Dedifferentiated amniotic fluid mesenchymal stem cell (primary cell): ENCODE measurements at regions not wholly inside any gene's neighbourhood (a gene's known extent, or its start where the extent isn't known, plus 50 kb on each side); places are given as distances from the start of the nearest gene placed in this dataset.

Experiments
- DNase-seq: peaks from one replicate; pipeline ENCODE4 v3.0.0-alpha.2; 2016; ENCODE audit errors: extremely low spot score

- no peak for DNase-seq
Observed at GRCh38 chr1:59022799-59023198, 239.0 kb upstream of the JUN start.

GRCh38 chr1:59025201-59025600 is 241.4 kb upstream of the JUN start:
- DNase-seq = no peak

- no peak for DNase-seq
Observed at GRCh38 chr1:59025898-59026426, 242.1 kb upstream of the JUN start.

DNA sequence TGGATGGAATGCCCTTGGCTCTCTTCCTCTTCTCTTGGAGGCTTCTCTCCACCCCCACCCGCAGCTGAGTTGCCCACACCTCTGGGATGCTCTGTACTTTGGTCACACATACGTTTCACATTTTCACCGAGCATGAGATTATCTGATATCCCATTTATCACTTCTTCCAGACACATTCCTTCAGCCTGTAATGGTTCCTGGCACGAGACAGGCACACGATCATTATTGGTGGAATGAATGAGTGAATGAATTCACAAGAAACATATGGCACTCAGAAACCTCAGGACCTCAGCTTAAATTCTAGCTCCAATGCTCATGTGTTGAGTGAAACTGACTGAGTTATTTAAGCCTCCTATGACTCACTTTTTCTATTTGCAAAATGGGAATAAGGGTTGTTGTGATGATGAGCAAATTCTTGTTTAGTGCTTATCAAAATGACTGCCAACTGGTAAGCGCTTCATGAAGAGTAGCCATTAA is 242.7 kb upstream of the JUN start:
- no peak for DNase-seq

GRCh38 chr1:59027177-59027576 is 243.3 kb upstream of the JUN start:
- DNase-seq = no peak

GRCh38 chr1:59028048-59028447 is 244.2 kb upstream of the JUN start:
- DNase-seq = no peak

DNA sequence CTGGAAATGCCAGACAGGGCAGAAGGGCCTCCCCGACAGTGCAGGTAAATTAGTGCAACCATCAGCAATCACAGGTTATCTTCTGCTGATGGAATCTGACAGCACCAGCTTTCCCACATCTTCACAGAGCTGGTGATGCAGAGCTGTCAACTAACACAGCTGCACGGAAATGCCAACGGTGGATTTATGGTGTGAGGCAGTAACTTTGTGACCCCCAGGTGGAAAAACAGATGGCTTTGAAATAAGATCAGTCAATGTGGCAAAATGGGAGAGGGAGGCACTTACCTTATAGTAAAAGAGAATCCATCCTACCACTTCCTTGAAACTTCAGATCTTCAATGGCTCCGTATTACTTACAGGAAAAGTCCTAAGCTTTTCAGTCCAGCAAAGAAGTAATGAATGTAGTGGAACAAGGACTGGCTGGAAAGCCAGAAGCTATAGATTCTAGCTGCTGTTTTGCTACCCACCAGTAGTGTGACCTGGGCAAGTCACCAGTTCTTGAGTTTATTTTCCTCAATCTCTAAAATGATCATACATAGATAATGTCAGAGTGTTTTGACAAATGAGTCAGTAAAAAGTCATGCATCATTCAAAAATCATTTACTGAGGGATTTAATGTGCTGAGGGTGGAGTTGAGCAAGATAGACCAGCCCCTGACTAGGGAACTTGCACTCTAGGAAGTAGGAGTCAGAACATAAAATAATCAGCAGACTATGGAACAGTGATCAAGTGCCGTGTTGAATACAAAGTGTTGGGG is 245.7 kb upstream of the JUN start:
- DNase-seq = no peak

DNA sequence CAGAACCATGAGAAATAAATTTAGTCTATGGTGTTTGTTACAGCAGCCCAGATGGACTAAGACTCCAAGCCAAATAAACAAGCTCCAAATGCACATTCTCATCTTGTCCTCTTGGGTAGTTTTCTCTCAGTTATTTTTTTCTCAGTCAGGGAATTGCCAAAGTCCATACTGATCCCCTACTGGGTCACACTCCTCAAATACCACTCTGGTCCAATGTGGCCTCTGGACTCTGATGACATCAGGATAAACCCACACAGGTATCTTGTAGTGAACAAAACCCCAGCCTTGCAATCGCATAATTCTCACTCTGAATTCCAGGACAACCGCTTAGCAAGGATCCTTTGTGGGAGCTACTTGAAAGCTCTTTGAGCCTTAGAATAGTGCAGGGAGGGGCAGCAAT is 248.4 kb upstream of the JUN start:
- no peak for DNase-seq

- no peak for DNase-seq
Observed at GRCh38 chr1:59033761-59034160, 249.9 kb upstream of the JUN start.

DNA sequence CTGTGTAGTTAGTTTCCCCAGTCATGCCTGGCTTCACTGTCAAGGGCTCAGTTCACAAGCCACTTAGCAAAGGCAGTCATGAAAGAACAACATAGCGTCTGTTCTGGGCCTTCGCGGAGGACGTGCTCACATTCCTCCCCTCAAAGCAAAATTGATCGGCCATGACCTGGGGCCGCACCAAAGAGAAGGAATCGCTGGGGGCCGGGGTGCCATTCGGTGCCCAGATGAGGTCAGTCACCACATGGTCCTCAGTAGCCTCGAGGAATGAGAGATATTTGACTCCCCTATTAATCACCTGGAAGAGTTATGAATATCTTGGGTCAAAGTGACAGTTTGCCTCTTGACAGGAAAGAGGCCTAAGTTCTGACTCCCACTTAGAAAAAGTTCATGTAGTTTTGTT is 251.1 kb upstream of the JUN start:
- DNase-seq = no peak

GRCh38 chr1:59039551-59039950 is 255.7 kb upstream of the JUN start:
- no peak for DNase-seq

- DNase-seq = no peak
Observed at GRCh38 chr1:59040486-59040885, 256.4 kb upstream of the FGGY start.

GRCh38 chr1:59041646-59042277 is 255.1 kb upstream of the FGGY start:
- no peak for DNase-seq

- peak; percentile 66 for DNase-seq
Observed at GRCh38 chr1:59043796-59044195, 253.1 kb upstream of the FGGY start.

- no peak for DNase-seq
Observed at GRCh38 chr1:59044535-59045121, 252.3 kb upstream of the FGGY start.

GRCh38 chr1:59045137-59045536 is 251.8 kb upstream of the FGGY start:
- DNase-seq = no peak

GRCh38 chr1:59045636-59046035 is 251.3 kb upstream of the FGGY start:
- DNase-seq = no peak

DNA sequence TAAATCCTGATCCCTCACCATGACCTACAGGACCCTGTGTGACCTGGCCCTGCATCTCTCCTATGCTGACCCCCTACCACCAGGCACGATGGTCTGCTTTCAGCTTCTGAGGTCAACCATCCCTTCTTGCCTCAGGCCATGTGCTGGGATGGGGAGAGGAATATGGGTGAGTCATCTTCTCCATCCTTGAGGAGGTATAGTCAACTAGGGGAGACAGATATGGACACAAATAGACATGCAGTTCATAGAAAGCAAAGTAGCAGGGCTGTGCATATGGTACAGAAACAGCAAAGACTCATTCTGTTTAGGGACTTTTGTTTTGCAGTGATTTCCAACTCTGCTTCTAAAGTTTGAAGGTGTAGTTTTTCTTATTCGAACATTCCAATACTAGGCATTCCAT is 250.8 kb upstream of the FGGY start:
- DNase-seq = no peak

DNA sequence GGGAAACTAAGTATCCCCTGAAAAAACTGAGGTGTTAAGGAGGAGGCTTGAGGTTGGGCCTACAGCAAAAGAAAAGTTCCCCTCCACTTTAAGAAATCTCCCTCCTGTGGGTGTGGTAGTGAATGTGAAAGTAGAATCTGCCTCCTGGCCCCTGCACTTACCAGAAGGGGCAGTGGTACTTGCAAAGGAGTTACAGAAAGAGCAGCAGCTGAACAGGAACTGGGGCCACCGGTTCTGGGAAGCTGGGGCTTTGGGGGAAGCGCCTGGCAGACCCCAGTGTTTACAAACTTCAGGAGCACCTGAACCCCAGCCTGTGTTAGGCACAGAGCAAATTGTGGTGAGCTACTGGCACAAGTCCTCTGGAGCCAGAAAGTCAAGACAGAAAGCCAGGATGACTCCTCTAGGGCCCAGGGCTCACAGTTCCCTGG is 250.2 kb upstream of the FGGY start:
- no peak for DNase-seq

GRCh38 chr1:59051007-59051406 is 245.9 kb upstream of the FGGY start:
- DNase-seq = no peak

GRCh38 chr1:59052166-59052590 is 244.7 kb upstream of the FGGY start:
- DNase-seq = peak; percentile 20

DNA sequence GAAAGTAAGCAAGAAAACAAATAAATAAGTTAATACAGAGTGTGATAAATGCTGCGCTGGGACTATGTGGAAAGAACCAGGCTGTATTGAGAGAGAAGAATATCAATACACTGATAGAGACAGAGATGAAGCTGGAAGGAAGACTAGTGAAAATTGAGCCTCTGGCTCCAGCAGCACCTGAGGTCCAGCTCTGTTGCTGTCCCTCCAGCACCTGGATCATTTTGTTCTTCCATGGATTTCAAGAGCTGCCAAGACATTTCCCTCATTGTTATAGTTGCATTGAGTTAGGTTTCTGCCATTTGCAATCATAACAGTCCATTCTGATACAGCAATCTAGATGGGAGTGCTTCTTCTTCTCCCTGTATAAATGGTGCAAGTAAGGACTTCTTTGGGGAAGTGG is 242.7 kb upstream of the FGGY start:
- no peak for DNase-seq
